DOHH2 (cell line): ENCODE measurements at regions not wholly inside any gene's neighbourhood (a gene's known extent, or its start where the extent isn't known, plus 50 kb on each side); places are given as distances from the start of the nearest gene placed in this dataset.

Source experiments
- CTCF ChIP-seq: fragments of 200-600 bp; sonication (generic); IDR thresholded peaks from one replicate; pipeline ENCODE4 v1.5.1; 2014; ENCODE audit warnings: antibody characterized with exemption, mild to moderate bottlenecking, low read depth, low read length; ENCODE audit not compliant: poor library complexity, severe bottlenecking
- EZH2phosphoT487 ChIP-seq: fragments of 200-600 bp; sonication (generic); IDR thresholded peaks from 2 replicates; pipeline ENCODE4 v1.6.1; 2017; ENCODE audit warnings: borderline replicate concordance, mild to moderate bottlenecking, antibody characterized with exemption, low read length, moderate library complexity, mixed read lengths

DNA sequence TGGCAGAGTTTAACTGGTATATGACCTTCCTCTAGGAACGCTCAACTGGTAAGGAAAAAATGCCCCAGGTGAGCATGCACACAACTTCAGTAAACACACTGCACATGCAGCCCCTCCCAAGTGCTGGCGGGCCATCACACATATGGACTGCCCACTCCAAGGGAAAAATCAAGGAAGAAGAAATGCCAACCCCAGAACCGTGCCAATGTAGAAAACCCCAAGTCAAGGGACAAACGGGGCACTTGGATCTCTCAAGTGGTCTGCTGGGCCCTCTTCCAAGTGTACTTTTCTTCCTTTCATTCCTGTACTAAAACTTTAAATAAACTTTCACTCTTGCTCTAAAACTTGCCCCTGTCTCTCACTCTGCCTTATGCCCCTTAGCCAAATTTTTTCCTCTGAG is 76.4 kb upstream of the ACVR1 start:
- no peak for TF ChIP-seq CTCF
- no peak for TF ChIP-seq EZH2phosphoT487
